ENCODE measurements at regions not wholly inside any gene's neighbourhood (a gene's known extent, or its start where the extent isn't known, plus 50 kb on each side); places are given as distances from the start of the nearest gene placed in this dataset.

- Histone ChIP-seq H3K23ac (ENCODE audit: low read length) (no peak overlapping the region), H3K79me2 (ENCODE audit: control insufficient read depth, insufficient read depth, low read length, poor library complexity) (no peaks in the 10 kb centered on the region), H3K27ac (ENCODE audit: low read depth, low read length) (no peak overlapping the region), H3K18ac (ENCODE audit: low read length) (no peak overlapping the region), H2AFZ (ENCODE audit: insufficient read depth, low read length, poor library complexity) (no peak overlapping the region), H2AK5ac (ENCODE audit: low read length) (no peak overlapping the region), H3K9me3 (ENCODE audit: insufficient read depth, low read depth, low read length) (no peaks in the 10 kb centered on the region), H4K8ac (ENCODE audit: low read depth, low read length) (no peak overlapping the region), H3K4me1 (ENCODE audit: control insufficient read depth in 1 of 2, insufficient read depth in 2 of 2, low read length in 2 of 2) (no peaks in the 10 kb centered on the region), H3K4me3 (ENCODE audit: low read depth, low read length) (no peak overlapping the region), H3K27me3 (ENCODE audit: insufficient read depth, low read length) (no peaks in the 10 kb centered on the region), H3K4ac (ENCODE audit: low read depth, low read length) (no peak overlapping the region), H2BK5ac (ENCODE audit: low read depth, low read length, poor library complexity) (no peak overlapping the region), H4K12ac (ENCODE audit: low read depth, low read length) (no peak overlapping the region), H3K36me3 (ENCODE audit: control insufficient read depth in 1 of 2, insufficient read depth in 2 of 2, low read length in 2 of 2) (no peaks in the 10 kb centered on the region), H2BK120ac (ENCODE audit: insufficient read depth, low read length, poor library complexity) (no peak overlapping the region), H3K9ac (ENCODE audit: low read length) (no peak overlapping the region), H3K14ac (ENCODE audit: low read length) (no peak overlapping the region), H3K79me1 (ENCODE audit: low read length) (no peaks in the 10 kb centered on the region), H3K4me2 (ENCODE audit: low read length) (no peak overlapping the region), H2BK12ac (ENCODE audit: low read length) (no peak overlapping the region), H4K91ac (ENCODE audit: low read depth, low read length) (no peak overlapping the region)
- no CpG with 5 or more reads among the region's 2 CpGs for WGBS (ENCODE audit: extremely low coverage, insufficient coverage, insufficient read length)
- DNase-seq: no peak
These were observed 244.3 kb downstream of the ACTR3 start for GRCh38 chr2:114134146-114134545.

- no peak overlapping the region for H3K4ac ChIP-seq (ENCODE audit: low read depth, low read length)
These were observed 249.7 kb downstream of the ACTR3 start for GRCh38 chr2:114139542-114139941.

DNA sequence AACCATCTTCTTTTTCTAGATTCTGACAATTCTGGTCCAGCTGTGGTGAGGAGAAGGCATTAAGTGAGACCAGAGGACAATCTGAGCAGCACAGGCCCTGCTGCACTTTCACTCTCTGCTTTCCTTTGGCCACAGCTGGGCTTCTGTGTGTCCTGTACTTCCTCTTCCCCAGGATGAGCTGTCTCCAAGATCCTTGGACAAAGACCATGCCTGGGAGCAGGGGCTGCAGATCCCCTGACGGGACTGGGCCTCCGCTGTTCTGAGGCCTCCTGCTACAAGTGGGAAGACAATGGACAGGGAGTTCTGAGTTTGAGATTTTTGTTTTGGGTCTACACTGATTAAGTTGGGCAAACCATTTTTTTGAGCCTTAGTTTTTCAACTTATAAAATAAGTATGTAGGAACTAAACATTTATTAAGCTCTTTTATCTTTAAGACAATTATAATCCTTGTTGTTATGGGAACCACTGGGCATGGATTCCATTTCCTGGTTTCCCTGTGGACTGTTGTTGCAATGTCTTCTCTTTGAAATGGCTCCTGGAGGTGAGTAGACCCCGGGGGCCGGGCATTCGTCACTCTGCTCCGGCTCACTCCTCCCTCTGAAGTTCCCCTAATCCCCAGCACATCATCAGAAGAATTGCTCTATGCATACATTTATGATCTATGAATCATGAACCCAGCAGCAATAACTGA, 266.6 kb downstream of the ACTR3 start:
- Histone ChIP-seq H2BK12ac (ENCODE audit: low read length) (no peak overlapping the region), H2BK5ac (ENCODE audit: low read depth, low read length, poor library complexity) (no peak overlapping the region), H3K79me1 (ENCODE audit: low read length) (no peaks in the 10 kb centered on the region), H3K4me1 (ENCODE audit: control insufficient read depth in 1 of 2, insufficient read depth in 2 of 2, low read length in 2 of 2) (no peaks in the 10 kb centered on the region), H3K79me2 (ENCODE audit: control insufficient read depth, insufficient read depth, low read length, poor library complexity) (no peaks in the 10 kb centered on the region), H2AFZ (ENCODE audit: insufficient read depth, low read length, poor library complexity) (no peak overlapping the region), H3K27ac (ENCODE audit: low read depth, low read length) (no peak overlapping the region), H3K27me3 (ENCODE audit: insufficient read depth, low read length) (no peaks in the 10 kb centered on the region), H3K36me3 (ENCODE audit: control insufficient read depth in 1 of 2, insufficient read depth in 2 of 2, low read length in 2 of 2) (no peaks in the 10 kb centered on the region), H2AK5ac (ENCODE audit: low read length) (no peak overlapping the region), H3K9ac (ENCODE audit: low read length) (no peak overlapping the region), H3K4me3 (ENCODE audit: low read depth, low read length) (no peak overlapping the region), H4K12ac (ENCODE audit: low read depth, low read length) (no peak overlapping the region), H3K18ac (ENCODE audit: low read length) (no peak overlapping the region), H2BK120ac (ENCODE audit: insufficient read depth, low read length, poor library complexity) (no peak overlapping the region), H3K4me2 (ENCODE audit: low read length) (no peak overlapping the region), H3K14ac (ENCODE audit: low read length) (no peak overlapping the region), H4K91ac (ENCODE audit: low read depth, low read length) (no peak overlapping the region), H4K8ac (ENCODE audit: low read depth, low read length) (no peak overlapping the region), H3K23ac (ENCODE audit: low read length) (no peak overlapping the region), H3K4ac (ENCODE audit: low read depth, low read length) (no peak overlapping the region), H3K9me3 (ENCODE audit: insufficient read depth, low read depth, low read length) (no peaks in the 10 kb centered on the region)
- no peak for DNase-seq
- WGBS (ENCODE audit: extremely low coverage, insufficient coverage, insufficient read length): no CpG with 5 or more reads among the region's 6 CpGs

More at GRCh38 chr2:114139542-114139941, 249.7 kb downstream of the ACTR3 start:
- Histone ChIP-seq H2AFZ (ENCODE audit: insufficient read depth, low read length, poor library complexity) (no peak overlapping the region), H3K23ac (ENCODE audit: low read length) (no peak overlapping the region), H3K79me2 (ENCODE audit: control insufficient read depth, insufficient read depth, low read length, poor library complexity) (no peaks in the 10 kb centered on the region), H4K8ac (ENCODE audit: low read depth, low read length) (no peak overlapping the region), H3K27me3 (ENCODE audit: insufficient read depth, low read length) (no peaks in the 10 kb centered on the region), H2BK12ac (ENCODE audit: low read length) (no peak overlapping the region), H3K9me3 (ENCODE audit: insufficient read depth, low read depth, low read length) (no peaks in the 10 kb centered on the region), H3K4me1 (ENCODE audit: control insufficient read depth in 1 of 2, insufficient read depth in 2 of 2, low read length in 2 of 2) (no peaks in the 10 kb centered on the region), H3K27ac (ENCODE audit: low read depth, low read length) (no peak overlapping the region), H2BK5ac (ENCODE audit: low read depth, low read length, poor library complexity) (no peak overlapping the region), H3K4me2 (ENCODE audit: low read length) (no peak overlapping the region), H3K18ac (ENCODE audit: low read length) (no peak overlapping the region), H3K4me3 (ENCODE audit: low read depth, low read length) (no peak overlapping the region), H4K12ac (ENCODE audit: low read depth, low read length) (no peak overlapping the region), H2AK5ac (ENCODE audit: low read length) (no peak overlapping the region), H3K36me3 (ENCODE audit: control insufficient read depth in 1 of 2, insufficient read depth in 2 of 2, low read length in 2 of 2) (no peaks in the 10 kb centered on the region), H3K9ac (ENCODE audit: low read length) (no peak overlapping the region), H4K91ac (ENCODE audit: low read depth, low read length) (no peak overlapping the region), H3K79me1 (ENCODE audit: low read length) (no peaks in the 10 kb centered on the region), H2BK120ac (ENCODE audit: insufficient read depth, low read length, poor library complexity) (no peak overlapping the region), H3K14ac (ENCODE audit: low read length) (no peak overlapping the region)
- DNase-seq: no peak
- WGBS (ENCODE audit: extremely low coverage, insufficient coverage, insufficient read length): no CpG with 5 or more reads among the region's 5 CpGs

GRCh38 chr2:114157057-114157385, 267.1 kb downstream of the ACTR3 start:
- no peak overlapping the region for H4K12ac ChIP-seq (ENCODE audit: low read depth, low read length)
- no peak overlapping the region for H3K27ac ChIP-seq (ENCODE audit: low read depth, low read length)
- H3K14ac ChIP-seq (ENCODE audit: low read length): no peak overlapping the region
- no peaks in the 10 kb centered on the region for H3K4me1 ChIP-seq (ENCODE audit: control insufficient read depth in 1 of 2, insufficient read depth in 2 of 2, low read length in 2 of 2)
- H2BK120ac ChIP-seq (ENCODE audit: insufficient read depth, low read length, poor library complexity): no peak overlapping the region
- H3K4ac ChIP-seq (ENCODE audit: low read depth, low read length): no peak overlapping the region
- H4K91ac ChIP-seq (ENCODE audit: low read depth, low read length): no peak overlapping the region
- no peak overlapping the region for H3K4me3 ChIP-seq (ENCODE audit: low read depth, low read length)
- no peak overlapping the region for H3K4me2 ChIP-seq (ENCODE audit: low read length)
- H2AFZ ChIP-seq (ENCODE audit: insufficient read depth, low read length, poor library complexity): no peak overlapping the region
- no peaks in the 10 kb centered on the region for H3K27me3 ChIP-seq (ENCODE audit: insufficient read depth, low read length)
- no peak overlapping the region for H4K8ac ChIP-seq (ENCODE audit: low read depth, low read length)
- H3K9me3 ChIP-seq (ENCODE audit: insufficient read depth, low read depth, low read length): no peaks in the 10 kb centered on the region
- no CpG with 5 or more reads among the region's 3 CpGs for WGBS (ENCODE audit: extremely low coverage, insufficient coverage, insufficient read length)
- no peaks in the 10 kb centered on the region for H3K36me3 ChIP-seq (ENCODE audit: control insufficient read depth in 1 of 2, insufficient read depth in 2 of 2, low read length in 2 of 2)
- H2AK5ac ChIP-seq (ENCODE audit: low read length): no peak overlapping the region
- H3K79me1 ChIP-seq (ENCODE audit: low read length): no peaks in the 10 kb centered on the region
- H2BK5ac ChIP-seq (ENCODE audit: low read depth, low read length, poor library complexity): no peak overlapping the region
- H3K18ac ChIP-seq (ENCODE audit: low read length): no peak overlapping the region
- H3K9ac ChIP-seq (ENCODE audit: low read length): no peak overlapping the region
- DNase-seq: no peak
- H3K79me2 ChIP-seq (ENCODE audit: control insufficient read depth, insufficient read depth, low read length, poor library complexity): no peaks in the 10 kb centered on the region
- H2BK12ac ChIP-seq (ENCODE audit: low read length): no peak overlapping the region
- H3K23ac ChIP-seq (ENCODE audit: low read length): no peak overlapping the region

All from trophoblast cell (in vitro differentiated cells and primary cell).